WTC11 (cell line): ENCODE measurements at regions not wholly inside any gene's neighbourhood (a gene's known extent, or its start where the extent isn't known, plus 50 kb on each side); places are given as distances from the start of the nearest gene placed in this dataset.

ENCODE experiments used
- ATAC-seq: fragments of 200-7000 bp; cut with Tn5 transposase; 2 replicates; pipeline ENCODE4 v1.10.0; 2021; ENCODE audit warnings: mild to moderate bottlenecking, moderate library complexity
- CTCF ChIA-PET: fragments of 300-600 bp; sonication (Branson Sonifier 250); formaldehyde crosslinking; loops from one replicate; lab custom pipeline; 2021; ENCODE audit warnings: antibody characterized with exemption; lab: Charles Lee
- POLR2A ChIA-PET: fragments of 350-600 bp; sonication (Branson Sonifier 250); formaldehyde crosslinking; loops from one replicate; lab custom pipeline; 2021; ENCODE audit warnings: antibody characterized with exemption; lab: Charles Lee
- DNase-seq: peaks from one replicate; pipeline ENCODE4 v3.0.0; 2021; ENCODE audit warnings: low spot score
- H3K27ac Mint-ChIP-seq: 2 replicates; pipeline ENCODE4 v1.8.0; 2021; ENCODE audit warnings: mixed read lengths
- H3K27me3 Mint-ChIP-seq: 2 replicates; pipeline ENCODE4 v1.8.0; 2021; ENCODE audit warnings: low read depth, mild to moderate bottlenecking, moderate library complexity, mixed read lengths
- H3K36me3 Mint-ChIP-seq: 2 replicates; pipeline ENCODE4 v1.8.0; 2021; ENCODE audit warnings: mixed read lengths
- H3K4me1 Mint-ChIP-seq: 2 replicates; pipeline ENCODE4 v1.8.0; 2022; ENCODE audit warnings: mixed read lengths
- H3K4me3 Mint-ChIP-seq: 2 replicates; pipeline ENCODE4 v1.8.0; 2021; ENCODE audit warnings: mild to moderate bottlenecking, moderate library complexity, mixed read lengths
- H3K9me3 Mint-ChIP-seq: 2 replicates; pipeline ENCODE4 v1.8.0; 2021; ENCODE audit warnings: mixed read lengths
- CBFB ChIP-seq: sonication (generic); formaldehyde crosslinking; IDR thresholded peaks from 2 replicates; pipeline ENCODE4 v1.8.1; 2022; ENCODE audit warnings: mild to moderate bottlenecking, low read depth, missing genetic modification reagents
- E2F1 ChIP-seq: sonication (generic); formaldehyde crosslinking; IDR thresholded peaks from 2 replicates; pipeline ENCODE4 v1.8.0; 2022; ENCODE audit warnings: mild to moderate bottlenecking, missing genetic modification reagents
- ERG ChIP-seq: fragments of 250-450 bp; sonication (Bioruptor Pico); IDR thresholded peaks from 2 replicates; pipeline ENCODE4 v1.8.0; 2021; ENCODE audit warnings: mild to moderate bottlenecking
- FOXJ3 ChIP-seq: sonication (generic); formaldehyde crosslinking; IDR thresholded peaks from 2 replicates; pipeline ENCODE4 v1.9.0; 2021; ENCODE audit warnings: missing genetic modification reagents, mild to moderate bottlenecking, borderline replicate concordance
- FOXP1 ChIP-seq: sonication (generic); formaldehyde crosslinking; IDR thresholded peaks from 2 replicates; pipeline ENCODE4 v1.8.0; 2022; ENCODE audit warnings: missing genetic modification reagents, mild to moderate bottlenecking, moderate library complexity, borderline replicate concordance
- JAZF1 ChIP-seq: fragments of 250-450 bp; sonication (Bioruptor Pico); IDR thresholded peaks from 2 replicates; pipeline ENCODE4 v1.9.0; 2021; ENCODE audit warnings: moderate library complexity, mild to moderate bottlenecking, inconsistent platforms
- KAT7 ChIP-seq: sonication (generic); formaldehyde crosslinking; IDR thresholded peaks from 2 replicates; pipeline ENCODE4 v1.8.1; 2023; ENCODE audit warnings: missing genetic modification reagents, mild to moderate bottlenecking, borderline replicate concordance
- RELA ChIP-seq: sonication (generic); formaldehyde crosslinking; IDR thresholded peaks from 2 replicates; pipeline ENCODE4 v1.8.1; 2022; ENCODE audit warnings: missing genetic modification reagents, mild to moderate bottlenecking, borderline replicate concordance
- STAT6 ChIP-seq: sonication (generic); formaldehyde crosslinking; conservative IDR thresholded peaks from 2 replicates; pipeline ENCODE4 v1.8.1; 2023; ENCODE audit warnings: mild to moderate bottlenecking, low read depth, missing genetic modification reagents, moderate library complexity
- TEAD4 ChIP-seq: sonication (generic); formaldehyde crosslinking; IDR thresholded peaks from 2 replicates; pipeline ENCODE4 v1.8.0; 2022; ENCODE audit warnings: mild to moderate bottlenecking, missing genetic modification reagents
- USF1 ChIP-seq: sonication (generic); formaldehyde crosslinking; IDR thresholded peaks from 2 replicates; pipeline ENCODE4 v1.8.0; 2022; ENCODE audit warnings: mild to moderate bottlenecking, missing genetic modification reagents
- ZNF232 ChIP-seq: sonication (generic); formaldehyde crosslinking; IDR thresholded peaks from 2 replicates; pipeline ENCODE4 v1.8.0; 2022; ENCODE audit warnings: mild to moderate bottlenecking, missing genetic modification reagents
- ZNF281 ChIP-seq: sonication (generic); formaldehyde crosslinking; IDR thresholded peaks from 2 replicates; pipeline ENCODE4 v1.8.0; 2023; ENCODE audit warnings: mild to moderate bottlenecking, missing genetic modification reagents
- ZNF423 ChIP-seq: fragments of 250-450 bp; sonication (Bioruptor Pico); IDR thresholded peaks from 2 replicates; pipeline ENCODE4 v2.1.2; 2022; ENCODE audit warnings: mild to moderate bottlenecking, moderate library complexity
- TF ChIP-seq, protein P1 (sequence below): sonication (generic); formaldehyde crosslinking; IDR thresholded peaks from 2 replicates; pipeline ENCODE4 v1.8.1; 2023; ENCODE audit warnings: mild to moderate bottlenecking, missing genetic modification reagents
- TF ChIP-seq, protein P2 (sequence below): sonication (generic); formaldehyde crosslinking; IDR thresholded peaks from 2 replicates; pipeline ENCODE4 v1.8.0; 2023; ENCODE audit warnings: missing genetic modification reagents
- TF ChIP-seq, protein P3 (sequence below): fragments of 250-450 bp; sonication (Bioruptor Pico); IDR thresholded peaks from 2 replicates; pipeline ENCODE4 v1.9.0; 2021; ENCODE audit warnings: mild to moderate bottlenecking
- TF ChIP-seq, protein P4 (sequence below): sonication (generic); formaldehyde crosslinking; IDR thresholded peaks from 2 replicates; pipeline ENCODE4 v1.8.1; 2022; ENCODE audit warnings: low read depth, mild to moderate bottlenecking, moderate library complexity, missing genetic modification reagents, borderline replicate concordance

GRCh38 chr4:85409251-85409650 is 65.7 kb upstream of the ARHGAP24 start:
- ATAC-seq (no peak), DNase-seq (no peak)
- Mint-ChIP-seq H3K4me3 (no peak overlapping the region), H3K36me3 (no peaks in the 10 kb centered on the region), H3K4me1 (no peaks in the 10 kb centered on the region), H3K27ac (no peak overlapping the region), H3K9me3 (no peaks in the 10 kb centered on the region), H3K27me3 (no peaks in the 10 kb centered on the region)
- TF ChIP-seq E2F1 (CRISPR knock-in tag): no peak
- TF ChIP-seq, protein P1, sequence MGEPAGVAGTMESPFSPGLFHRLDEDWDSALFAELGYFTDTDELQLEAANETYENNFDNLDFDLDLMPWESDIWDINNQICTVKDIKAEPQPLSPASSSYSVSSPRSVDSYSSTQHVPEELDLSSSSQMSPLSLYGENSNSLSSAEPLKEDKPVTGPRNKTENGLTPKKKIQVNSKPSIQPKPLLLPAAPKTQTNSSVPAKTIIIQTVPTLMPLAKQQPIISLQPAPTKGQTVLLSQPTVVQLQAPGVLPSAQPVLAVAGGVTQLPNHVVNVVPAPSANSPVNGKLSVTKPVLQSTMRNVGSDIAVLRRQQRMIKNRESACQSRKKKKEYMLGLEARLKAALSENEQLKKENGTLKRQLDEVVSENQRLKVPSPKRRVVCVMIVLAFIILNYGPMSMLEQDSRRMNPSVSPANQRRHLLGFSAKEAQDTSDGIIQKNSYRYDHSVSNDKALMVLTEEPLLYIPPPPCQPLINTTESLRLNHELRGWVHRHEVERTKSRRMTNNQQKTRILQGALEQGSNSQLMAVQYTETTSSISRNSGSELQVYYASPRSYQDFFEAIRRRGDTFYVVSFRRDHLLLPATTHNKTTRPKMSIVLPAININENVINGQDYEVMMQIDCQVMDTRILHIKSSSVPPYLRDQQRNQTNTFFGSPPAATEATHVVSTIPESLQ (CRISPR knock-in tag): no peak
- TF ChIP-seq STAT6 (CRISPR knock-in tag): no peak
- TF ChIP-seq RELA: no peak
- TF ChIP-seq ZNF423 (CRISPR knock-in tag): no peak
- CTCF ChIA-PET: no interaction called here
- POLR2A ChIA-PET: no interaction called here

- Mint-ChIP-seq H3K36me3 (no peaks in the 10 kb centered on the region), H3K27me3 (no peaks in the 10 kb centered on the region), H3K27ac (no peak overlapping the region), H3K4me1 (no peaks in the 10 kb centered on the region), H3K9me3 (no peaks in the 10 kb centered on the region), H3K4me3 (no peak overlapping the region)
- DNase-seq (no peak), ATAC-seq (no peak)
- ChIA-PET POLR2A (no interaction called here), CTCF (no interaction called here)
- TF ChIP-seq, protein P2, sequence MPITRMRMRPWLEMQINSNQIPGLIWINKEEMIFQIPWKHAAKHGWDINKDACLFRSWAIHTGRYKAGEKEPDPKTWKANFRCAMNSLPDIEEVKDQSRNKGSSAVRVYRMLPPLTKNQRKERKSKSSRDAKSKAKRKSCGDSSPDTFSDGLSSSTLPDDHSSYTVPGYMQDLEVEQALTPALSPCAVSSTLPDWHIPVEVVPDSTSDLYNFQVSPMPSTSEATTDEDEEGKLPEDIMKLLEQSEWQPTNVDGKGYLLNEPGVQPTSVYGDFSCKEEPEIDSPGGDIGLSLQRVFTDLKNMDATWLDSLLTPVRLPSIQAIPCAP (CRISPR knock-in tag): no peak
- TF ChIP-seq TEAD4 (CRISPR knock-in tag) (no peak), KAT7 (CRISPR knock-in tag) (no peak), ZNF232 (CRISPR knock-in tag) (no peak), USF1 (no peak), ERG (CRISPR knock-in tag) (no peak), FOXP1 (CRISPR knock-in tag) (no peak), FOXJ3 (CRISPR knock-in tag) (no peak), JAZF1 (CRISPR knock-in tag) (no peak), CBFB (CRISPR knock-in tag) (no peak), ZNF281 (CRISPR knock-in tag) (no peak)
- TF ChIP-seq, protein P3, sequence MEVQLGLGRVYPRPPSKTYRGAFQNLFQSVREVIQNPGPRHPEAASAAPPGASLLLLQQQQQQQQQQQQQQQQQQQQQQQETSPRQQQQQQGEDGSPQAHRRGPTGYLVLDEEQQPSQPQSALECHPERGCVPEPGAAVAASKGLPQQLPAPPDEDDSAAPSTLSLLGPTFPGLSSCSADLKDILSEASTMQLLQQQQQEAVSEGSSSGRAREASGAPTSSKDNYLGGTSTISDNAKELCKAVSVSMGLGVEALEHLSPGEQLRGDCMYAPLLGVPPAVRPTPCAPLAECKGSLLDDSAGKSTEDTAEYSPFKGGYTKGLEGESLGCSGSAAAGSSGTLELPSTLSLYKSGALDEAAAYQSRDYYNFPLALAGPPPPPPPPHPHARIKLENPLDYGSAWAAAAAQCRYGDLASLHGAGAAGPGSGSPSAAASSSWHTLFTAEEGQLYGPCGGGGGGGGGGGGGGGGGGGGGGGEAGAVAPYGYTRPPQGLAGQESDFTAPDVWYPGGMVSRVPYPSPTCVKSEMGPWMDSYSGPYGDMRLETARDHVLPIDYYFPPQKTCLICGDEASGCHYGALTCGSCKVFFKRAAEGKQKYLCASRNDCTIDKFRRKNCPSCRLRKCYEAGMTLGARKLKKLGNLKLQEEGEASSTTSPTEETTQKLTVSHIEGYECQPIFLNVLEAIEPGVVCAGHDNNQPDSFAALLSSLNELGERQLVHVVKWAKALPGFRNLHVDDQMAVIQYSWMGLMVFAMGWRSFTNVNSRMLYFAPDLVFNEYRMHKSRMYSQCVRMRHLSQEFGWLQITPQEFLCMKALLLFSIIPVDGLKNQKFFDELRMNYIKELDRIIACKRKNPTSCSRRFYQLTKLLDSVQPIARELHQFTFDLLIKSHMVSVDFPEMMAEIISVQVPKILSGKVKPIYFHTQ (CRISPR knock-in tag): no peak
- TF ChIP-seq, protein P4, sequence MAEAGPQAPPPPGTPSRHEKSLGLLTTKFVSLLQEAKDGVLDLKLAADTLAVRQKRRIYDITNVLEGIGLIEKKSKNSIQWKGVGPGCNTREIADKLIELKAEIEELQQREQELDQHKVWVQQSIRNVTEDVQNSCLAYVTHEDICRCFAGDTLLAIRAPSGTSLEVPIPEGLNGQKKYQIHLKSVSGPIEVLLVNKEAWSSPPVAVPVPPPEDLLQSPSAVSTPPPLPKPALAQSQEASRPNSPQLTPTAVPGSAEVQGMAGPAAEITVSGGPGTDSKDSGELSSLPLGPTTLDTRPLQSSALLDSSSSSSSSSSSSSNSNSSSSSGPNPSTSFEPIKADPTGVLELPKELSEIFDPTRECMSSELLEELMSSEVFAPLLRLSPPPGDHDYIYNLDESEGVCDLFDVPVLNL (CRISPR knock-in tag): no peak
Measured at GRCh38 chr4:85411386-85411785, 63.6 kb upstream of the ARHGAP24 start.
